ENCODE measurements at regions not wholly inside any gene's neighbourhood (a gene's known extent, or its start where the extent isn't known, plus 50 kb on each side); places are given as distances from the start of the nearest gene placed in this dataset.

DNA sequence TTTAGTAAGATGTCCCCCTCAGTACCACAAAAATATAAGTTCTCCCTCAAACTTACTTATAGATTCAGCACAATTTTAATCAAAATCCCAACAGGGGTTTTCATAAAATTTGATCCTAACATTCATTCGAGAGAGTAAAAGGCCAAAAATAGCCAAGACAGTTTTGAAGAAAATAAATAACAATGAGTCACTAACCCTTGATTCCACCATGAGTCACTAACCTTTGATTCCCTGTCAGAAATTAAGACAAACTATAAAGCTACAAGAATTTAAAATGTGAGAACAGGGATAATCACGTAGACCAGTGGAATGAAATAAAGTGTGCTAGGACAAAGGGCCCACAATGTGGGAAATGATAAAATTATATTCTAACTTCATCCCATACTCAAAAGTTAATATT lies 320.3 kb downstream of the SUCLA2 start:
- no peak for ATAC-seq
- intact Hi-C loops (cut with micrococcal nuclease) = no loop called here
- 82% methylated on average over 2 of the region's 2 CpGs for WGBS (ENCODE audit: insufficient coverage)
- no peaks in the 10 kb centered on the region for H3K36me3 ChIP-seq (ENCODE audit: control insufficient read depth, insufficient read depth, low read length)
- H3K27me3 ChIP-seq (ENCODE audit: control insufficient read depth, insufficient read depth, low read length) = no peaks in the 10 kb centered on the region
- H3K4me1 ChIP-seq (ENCODE audit: control insufficient read depth, insufficient read depth, low read length) = no peaks in the 10 kb centered on the region
- no peaks in the 10 kb centered on the region for H3K9me3 ChIP-seq (ENCODE audit: control insufficient read depth, insufficient read depth, low read length)
- Mint-ChIP-seq H3K4me1 (no peaks in the 10 kb centered on the region), H3K36me3 (no peaks in the 10 kb centered on the region), H3K27ac (no peak overlapping the region), H3K27me3 (ENCODE audit: low read depth in 2 of 2) (peaks cover 0 to 6% of the 10 kb centered on the region in 2 donors), H3K9me3 (peaks cover 8 to 11% of the 10 kb centered on the region in 2 donors), H3K4me3 (no peak overlapping the region)
- TF ChIP-seq CTCF (IDR thresholded peaks at IDR 0.05) = no peak
- H3K4me3 ChIP-seq (ENCODE audit: low read length) = no peak overlapping the region
- no peak overlapping the region for H3K27ac ChIP-seq (ENCODE audit: low read length)
- no peak for DNase-seq

DNA sequence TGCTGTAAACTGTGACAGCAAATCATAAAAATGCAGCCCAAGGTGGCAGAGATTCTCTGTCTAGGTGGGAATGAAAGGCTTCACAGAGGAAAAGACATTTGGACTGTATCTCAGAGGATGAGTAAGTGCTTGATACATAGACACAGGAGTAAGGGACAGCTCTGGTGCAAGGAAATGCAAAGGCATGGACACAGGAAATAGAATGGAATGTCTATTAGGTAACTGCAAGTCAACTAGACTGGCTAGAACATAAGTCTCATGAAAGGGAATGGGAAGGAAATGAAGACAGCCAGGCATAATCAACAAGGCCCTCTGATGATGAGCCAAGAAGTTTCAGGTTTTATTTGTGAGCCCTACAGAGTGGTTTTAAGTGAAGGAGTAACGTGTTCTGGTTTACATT lies 321.7 kb downstream of the SUCLA2 start:
- no peak for TF ChIP-seq CTCF (IDR thresholded peaks at IDR 0.05)
- Histone ChIP-seq H3K9me3 (ENCODE audit: control insufficient read depth, insufficient read depth, low read length) (no peaks in the 10 kb centered on the region), H3K4me3 (ENCODE audit: low read length) (no peak overlapping the region), H3K4me1 (ENCODE audit: control insufficient read depth, insufficient read depth, low read length) (no peaks in the 10 kb centered on the region), H3K27ac (ENCODE audit: low read length) (no peak overlapping the region), H3K27me3 (ENCODE audit: control insufficient read depth, insufficient read depth, low read length) (no peaks in the 10 kb centered on the region), H3K36me3 (ENCODE audit: control insufficient read depth, insufficient read depth, low read length) (no peaks in the 10 kb centered on the region)
- intact Hi-C loops (cut with micrococcal nuclease) = no loop called here
- ATAC-seq (no peak), DNase-seq (no peak)
- no peak overlapping the region for H3K4me3 Mint-ChIP-seq
- peaks cover 6 to 8% of the 10 kb centered on the region in 2 donors for H3K9me3 Mint-ChIP-seq
- H3K4me1 Mint-ChIP-seq = no peaks in the 10 kb centered on the region
- H3K27me3 Mint-ChIP-seq (ENCODE audit: low read depth in 2 of 2) = peaks cover 0 to 6% of the 10 kb centered on the region in 2 donors
- H3K36me3 Mint-ChIP-seq = no peaks in the 10 kb centered on the region
- 71% methylated on average over 1 of the region's 1 CpG for WGBS (ENCODE audit: insufficient coverage)
- no peak overlapping the region for H3K27ac Mint-ChIP-seq

DNA sequence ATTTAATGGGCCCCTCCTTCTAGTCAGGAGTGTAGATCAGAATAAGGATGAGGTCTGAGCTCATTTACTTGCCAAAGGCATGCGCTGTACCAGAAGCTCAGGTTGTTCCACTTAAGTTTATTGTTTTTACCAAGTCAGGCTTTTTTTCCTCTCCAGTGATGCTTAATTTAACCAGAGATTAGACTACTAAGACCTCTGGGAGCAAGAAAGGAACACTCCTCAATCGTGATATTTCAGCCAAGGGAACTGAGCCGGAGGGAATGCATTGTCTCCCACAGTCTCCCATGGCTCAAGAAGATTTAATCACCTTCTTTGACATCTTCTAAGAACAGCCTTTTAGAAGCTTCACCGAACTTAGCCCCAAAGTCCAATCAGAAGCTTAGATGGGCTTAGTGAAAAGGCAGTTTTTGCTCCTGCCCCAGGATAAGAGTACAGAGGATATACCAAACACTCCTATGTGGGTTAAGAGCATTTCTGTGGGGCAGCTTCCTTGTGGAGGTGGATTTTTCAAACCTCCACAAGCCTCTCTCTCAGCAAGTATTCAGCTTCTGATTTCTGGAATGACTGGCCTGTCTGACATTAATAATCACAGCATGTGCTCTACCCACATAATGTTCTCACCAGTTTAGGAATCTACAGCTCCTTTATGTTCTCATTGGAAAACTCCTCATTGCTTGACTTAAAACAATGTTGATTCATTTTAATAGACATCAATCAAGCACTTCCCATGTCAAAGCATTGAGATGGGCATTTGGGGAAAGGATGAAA lies 322.7 kb downstream of the SUCLA2 start:
- Histone ChIP-seq H3K4me1 (ENCODE audit: control insufficient read depth, insufficient read depth, low read length) (no peaks in the 10 kb centered on the region), H3K27ac (ENCODE audit: low read length) (no peak overlapping the region), H3K9me3 (ENCODE audit: control insufficient read depth, insufficient read depth, low read length) (no peaks in the 10 kb centered on the region), H3K36me3 (ENCODE audit: control insufficient read depth, insufficient read depth, low read length) (no peaks in the 10 kb centered on the region), H3K4me3 (ENCODE audit: low read length) (no peak overlapping the region), H3K27me3 (ENCODE audit: control insufficient read depth, insufficient read depth, low read length) (no peaks in the 10 kb centered on the region)
- intact Hi-C loops (cut with micrococcal nuclease) = no loop called here
- H3K4me1 Mint-ChIP-seq = no peaks in the 10 kb centered on the region
- TF ChIP-seq CTCF (IDR thresholded peaks at IDR 0.05) = no peak
- ATAC-seq = no peak
- 97% methylated on average over 4 of the region's 4 CpGs for WGBS (ENCODE audit: insufficient coverage)
- no peaks in the 10 kb centered on the region for H3K36me3 Mint-ChIP-seq
- peaks cover 0 to 6% of the 10 kb centered on the region in 2 donors for H3K27me3 Mint-ChIP-seq (ENCODE audit: low read depth in 2 of 2)
- no peak overlapping the region for H3K27ac Mint-ChIP-seq
- H3K9me3 Mint-ChIP-seq = peaks cover 5 to 8% of the 10 kb centered on the region in 2 donors
- no peak overlapping the region for H3K4me3 Mint-ChIP-seq
- no peak for DNase-seq

- H3K36me3 ChIP-seq (ENCODE audit: control insufficient read depth, insufficient read depth, low read length) = no peaks in the 10 kb centered on the region
- Mint-ChIP-seq H3K4me1 (no peaks in the 10 kb centered on the region), H3K27me3 (ENCODE audit: low read depth in 2 of 2) (peaks cover 0 to 6% of the 10 kb centered on the region in 2 donors), H3K4me3 (no peak overlapping the region), H3K9me3 (peaks cover 5% of the 10 kb centered on the region in 2 donors), H3K36me3 (no peaks in the 10 kb centered on the region), H3K27ac (no peak overlapping the region)
- H3K27ac ChIP-seq (ENCODE audit: low read length) = no peak overlapping the region
- no peak for TF ChIP-seq CTCF (IDR thresholded peaks at IDR 0.05)
- H3K4me1 ChIP-seq (ENCODE audit: control insufficient read depth, insufficient read depth, low read length) = no peaks in the 10 kb centered on the region
- H3K27me3 ChIP-seq (ENCODE audit: control insufficient read depth, insufficient read depth, low read length) = no peaks in the 10 kb centered on the region
- no peak overlapping the region for H3K4me3 ChIP-seq (ENCODE audit: low read length)
- intact Hi-C loops (cut with micrococcal nuclease) = no loop called here
- ATAC-seq (no peak), DNase-seq (no peak)
- H3K9me3 ChIP-seq (ENCODE audit: control insufficient read depth, insufficient read depth, low read length) = no peaks in the 10 kb centered on the region
- 93% methylated on average over 4 of the region's 4 CpGs for WGBS (ENCODE audit: insufficient coverage)
Observed at GRCh38 chr13:47675871-47676270, 325.2 kb downstream of the SUCLA2 start.
